Neural progenitor cell (in vitro differentiated cells): ENCODE measurements at regions not wholly inside any gene's neighbourhood (a gene's known extent, or its start where the extent isn't known, plus 50 kb on each side); places are given as distances from the start of the nearest gene placed in this dataset.

ENCODE experiments used
- DNase-seq: peaks from one replicate; pipeline ENCODE4 v3.0.0-alpha.2; 2016; ENCODE audit warnings: low spot score
- H2AFZ ChIP-seq: fragments of 200-600 bp; sonication (generic); replicated peaks from 2 replicates; pipeline ENCODE4 v1.6.1; 2016; ENCODE audit warnings: antibody characterized with exemption
- H3F3A ChIP-seq: fragments of 200-600 bp; sonication (generic); 2 replicates; pipeline ENCODE4 v1.6.1; 2016; ENCODE audit warnings: antibody characterized with exemption, low read depth
- H3K27ac ChIP-seq: fragments of 200-600 bp; sonication (generic); 2 replicates; pipeline ENCODE4 v1.5.1; 2016; ENCODE audit warnings: mild to moderate bottlenecking
- H3K27me3 ChIP-seq: fragments of 200-600 bp; sonication (generic); 2 replicates; pipeline ENCODE4 v1.6.1; 2016; ENCODE audit warnings: mild to moderate bottlenecking, moderate library complexity
- H3K36me3 ChIP-seq: fragments of 200-600 bp; sonication (generic); 2 replicates; pipeline ENCODE4 v1.5.1; 2016
- H3K4me1 ChIP-seq: fragments of 200-600 bp; sonication (generic); 2 replicates; pipeline ENCODE4 v1.6.1; 2016; ENCODE audit warnings: mixed run types
- H3K4me2 ChIP-seq: fragments of 200-600 bp; sonication (generic); 2 replicates; pipeline ENCODE4 v1.6.1; 2016
- H3K4me3 ChIP-seq: fragments of 200-600 bp; sonication (generic); 2 replicates; pipeline ENCODE4 v1.5.1; 2016
- H3K79me2 ChIP-seq: fragments of 200-600 bp; sonication (generic); 2 replicates; pipeline ENCODE4 v1.6.1; 2016; ENCODE audit warnings: low read depth
- H3K9ac ChIP-seq: fragments of 200-600 bp; sonication (generic); 2 replicates; pipeline ENCODE4 v1.6.1; 2016
- H3K9me3 ChIP-seq: fragments of 200-600 bp; sonication (generic); 2 replicates; pipeline ENCODE4 v1.5.1; 2016; ENCODE audit warnings: low read depth
- H4K20me1 ChIP-seq: fragments of 200-600 bp; sonication (generic); 2 replicates; pipeline ENCODE4 v1.6.1; 2016; ENCODE audit warnings: low read depth
- H3K27ac Mint-ChIP-seq: 3 replicates; pipeline ENCODE4 v1.8.0; 2021; ENCODE audit warnings: mixed read lengths
- H3K27me3 Mint-ChIP-seq: 2 replicates; pipeline ENCODE4 v1.8.0; 2022; ENCODE audit warnings: low read depth, mild to moderate bottlenecking, inconsistent platforms, moderate library complexity, mixed read lengths; ENCODE audit not compliant: insufficient read depth
- H3K36me3 Mint-ChIP-seq: 3 replicates; pipeline ENCODE4 v1.8.0; 2021; ENCODE audit warnings: mixed read lengths
- H3K4me1 Mint-ChIP-seq: 3 replicates; pipeline ENCODE4 v1.8.0; 2021; ENCODE audit warnings: mixed read lengths
- H3K4me3 Mint-ChIP-seq: 3 replicates; pipeline ENCODE4 v1.8.0; 2021; ENCODE audit warnings: mild to moderate bottlenecking, moderate library complexity, mixed read lengths
- H3K9me3 Mint-ChIP-seq: 3 replicates; pipeline ENCODE4 v1.8.0; 2020; ENCODE audit warnings: mixed read lengths
- EZH2 ChIP-seq: fragments of 200-600 bp; sonication (generic); IDR thresholded peaks from 2 replicates; pipeline ENCODE4 v1.6.1; 2017; ENCODE audit warnings: antibody characterized with exemption, mild to moderate bottlenecking, moderate library complexity
- EZH2phosphoT487 ChIP-seq: fragments of 200-600 bp; sonication (generic); IDR thresholded peaks from 2 replicates; pipeline ENCODE4 v1.6.1; 2017; ENCODE audit warnings: antibody characterized with exemption
- TF ChIP-seq, protein P1 (sequence below): fragments of 200-600 bp; sonication (generic); IDR thresholded peaks from 2 replicates; pipeline ENCODE4 v1.5.1; 2017; ENCODE audit warnings: antibody characterized with exemption, mild to moderate bottlenecking

DNA sequence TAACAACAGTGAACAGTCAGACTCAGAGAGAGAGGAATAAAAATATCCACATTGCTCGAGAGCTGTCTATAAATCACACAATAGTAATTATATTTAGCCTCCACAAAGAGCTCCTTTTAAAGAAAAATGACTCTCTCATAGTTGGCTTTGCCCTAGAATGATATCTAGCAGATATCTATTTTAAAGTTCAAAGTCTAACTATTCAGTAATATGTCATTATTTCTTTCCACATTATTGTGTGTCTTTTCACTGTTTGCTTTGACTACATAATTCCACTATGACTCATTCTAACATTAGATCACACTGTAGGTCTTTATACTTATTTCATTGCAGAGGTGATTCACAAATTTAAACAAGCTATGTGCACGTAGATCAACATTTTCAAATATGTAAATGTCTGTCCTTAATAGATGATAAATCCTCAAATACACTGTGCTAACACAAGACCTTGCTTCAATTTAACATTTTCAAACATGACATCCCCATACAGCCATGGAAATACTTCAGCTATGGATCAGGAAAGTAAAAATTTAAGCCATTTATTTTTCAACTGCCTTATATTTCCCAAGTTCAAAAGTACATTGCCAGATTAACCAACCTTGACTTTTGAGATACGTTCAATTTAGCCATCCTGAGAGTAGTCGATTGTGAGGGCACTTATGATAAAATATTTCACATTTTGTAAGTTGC is 99.9 kb upstream of the AKR1E2 start:
- Mint-ChIP-seq H3K4me3 (no peak overlapping the region), H3K4me1 (no peaks in the 10 kb centered on the region), H3K27ac (no peak overlapping the region), H3K27me3 (peaks cover 2% of the 10 kb centered on the region), H3K9me3 (no peaks in the 10 kb centered on the region), H3K36me3 (no peaks in the 10 kb centered on the region)
- Histone ChIP-seq H3K79me2 (no peaks in the 10 kb centered on the region), H3K27ac (no peak overlapping the region), H4K20me1 (no peaks in the 10 kb centered on the region), H3K9me3 (no peaks in the 10 kb centered on the region), H3K4me1 (no peaks in the 10 kb centered on the region), H2AFZ (no peak overlapping the region), H3K4me3 (no peak overlapping the region), H3K36me3 (no peaks in the 10 kb centered on the region), H3K9ac (no peak overlapping the region), H3K4me2 (no peak overlapping the region), H3K27me3 (no peaks in the 10 kb centered on the region), H3F3A (no peaks in the 10 kb centered on the region)
- DNase-seq, result no peak
- TF ChIP-seq EZH2phosphoT487 (no peak), EZH2 (no peak)
- TF ChIP-seq, protein P1, sequence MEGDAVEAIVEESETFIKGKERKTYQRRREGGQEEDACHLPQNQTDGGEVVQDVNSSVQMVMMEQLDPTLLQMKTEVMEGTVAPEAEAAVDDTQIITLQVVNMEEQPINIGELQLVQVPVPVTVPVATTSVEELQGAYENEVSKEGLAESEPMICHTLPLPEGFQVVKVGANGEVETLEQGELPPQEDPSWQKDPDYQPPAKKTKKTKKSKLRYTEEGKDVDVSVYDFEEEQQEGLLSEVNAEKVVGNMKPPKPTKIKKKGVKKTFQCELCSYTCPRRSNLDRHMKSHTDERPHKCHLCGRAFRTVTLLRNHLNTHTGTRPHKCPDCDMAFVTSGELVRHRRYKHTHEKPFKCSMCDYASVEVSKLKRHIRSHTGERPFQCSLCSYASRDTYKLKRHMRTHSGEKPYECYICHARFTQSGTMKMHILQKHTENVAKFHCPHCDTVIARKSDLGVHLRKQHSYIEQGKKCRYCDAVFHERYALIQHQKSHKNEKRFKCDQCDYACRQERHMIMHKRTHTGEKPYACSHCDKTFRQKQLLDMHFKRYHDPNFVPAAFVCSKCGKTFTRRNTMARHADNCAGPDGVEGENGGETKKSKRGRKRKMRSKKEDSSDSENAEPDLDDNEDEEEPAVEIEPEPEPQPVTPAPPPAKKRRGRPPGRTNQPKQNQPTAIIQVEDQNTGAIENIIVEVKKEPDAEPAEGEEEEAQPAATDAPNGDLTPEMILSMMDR, result no peak

GRCh38 chr10:4723860-4724259 is 102.1 kb upstream of the AKR1E2 start:
- Histone ChIP-seq H3K4me1 (no peaks in the 10 kb centered on the region), H3F3A (no peaks in the 10 kb centered on the region), H4K20me1 (no peaks in the 10 kb centered on the region), H3K9me3 (no peaks in the 10 kb centered on the region), H3K4me2 (no peak overlapping the region), H3K79me2 (no peaks in the 10 kb centered on the region), H3K9ac (no peak overlapping the region), H3K4me3 (no peak overlapping the region), H3K36me3 (no peaks in the 10 kb centered on the region), H3K27me3 (no peaks in the 10 kb centered on the region), H2AFZ (no peak overlapping the region), H3K27ac (no peak overlapping the region)
- H3K27me3 Mint-ChIP-seq, result peaks cover 2% of the 10 kb centered on the region
- no peak for DNase-seq
- TF ChIP-seq EZH2 (no peak), EZH2phosphoT487 (no peak)
- TF ChIP-seq, protein P1, result no peak
- no peaks in the 10 kb centered on the region for H3K4me1 Mint-ChIP-seq
- no peaks in the 10 kb centered on the region for H3K9me3 Mint-ChIP-seq
- H3K27ac Mint-ChIP-seq, result no peak overlapping the region
- no peak overlapping the region for H3K4me3 Mint-ChIP-seq
- H3K36me3 Mint-ChIP-seq, result no peaks in the 10 kb centered on the region

DNA sequence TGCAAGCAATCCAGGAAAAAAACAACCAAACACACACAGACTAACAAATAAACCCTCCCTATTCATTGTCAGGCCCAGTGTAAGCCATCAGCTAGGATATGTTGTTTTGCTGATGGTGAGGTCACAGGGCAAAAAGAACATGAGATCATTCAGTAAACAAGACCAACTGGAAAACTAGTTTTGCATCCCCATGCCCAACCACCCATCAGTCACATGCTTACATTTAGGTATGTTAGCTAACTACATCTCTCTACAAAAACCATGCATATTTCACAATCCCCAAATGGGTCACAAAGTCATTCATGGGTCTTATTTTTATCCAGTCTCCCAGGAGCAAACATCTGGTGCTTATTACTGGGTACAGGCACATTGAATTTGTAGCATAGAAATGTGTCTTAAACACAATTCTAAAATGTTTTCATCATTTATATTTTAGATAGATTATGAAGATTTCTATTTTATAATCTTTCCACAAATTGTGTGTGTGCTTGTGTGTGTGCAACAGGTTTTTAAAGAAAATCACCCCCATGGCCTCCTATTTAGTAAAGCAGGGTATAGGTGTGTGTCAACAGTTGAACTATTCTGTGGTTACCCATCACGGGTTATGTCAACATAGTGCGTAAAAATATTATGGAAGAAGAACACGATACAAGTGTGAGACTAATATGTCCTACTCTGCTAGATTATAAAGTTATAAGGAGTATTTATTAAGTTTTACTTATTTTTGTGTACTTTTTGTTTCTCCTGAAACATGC is 103.8 kb upstream of the AKR1E2 start:
- no peaks in the 10 kb centered on the region for H3K79me2 ChIP-seq
- Mint-ChIP-seq H3K4me1 (peaks cover 4% of the 10 kb centered on the region), H3K27me3 (peaks cover 2% of the 10 kb centered on the region), H3K27ac (no peak overlapping the region), H3K9me3 (no peaks in the 10 kb centered on the region), H3K36me3 (no peaks in the 10 kb centered on the region), H3K4me3 (no peak overlapping the region)
- no peak overlapping the region for H3K4me3 ChIP-seq
- H3F3A ChIP-seq, result no peaks in the 10 kb centered on the region
- no peak overlapping the region for H3K4me2 ChIP-seq
- no peaks in the 10 kb centered on the region for H3K4me1 ChIP-seq
- no peaks in the 10 kb centered on the region for H3K9me3 ChIP-seq
- no peaks in the 10 kb centered on the region for H3K36me3 ChIP-seq
- no peak overlapping the region for H2AFZ ChIP-seq
- H3K9ac ChIP-seq, result no peak overlapping the region
- no peaks in the 10 kb centered on the region for H3K27me3 ChIP-seq
- no peaks in the 10 kb centered on the region for H4K20me1 ChIP-seq
- H3K27ac ChIP-seq, result no peak overlapping the region
- DNase-seq, result no peak
- no peak for TF ChIP-seq EZH2
- TF ChIP-seq, protein P1, result no peak
- no peak for TF ChIP-seq EZH2phosphoT487
